CD4-positive, alpha-beta T cell (primary cell): ENCODE measurements at regions not wholly inside any gene's neighbourhood (a gene's known extent, or its start where the extent isn't known, plus 50 kb on each side); places are given as distances from the start of the nearest gene placed in this dataset.

Experiments used
- ATAC-seq: fragments of 200-7000 bp; cut with Tn5 transposase; one replicate; pipeline ENCODE4 v1.10.0; 2022; ENCODE audit warnings: mild to moderate bottlenecking; ENCODE audit not compliant: poor library complexity
- CTCF ChIA-PET: fragments of 350-600 bp; sonication (Branson Sonifier 250); formaldehyde crosslinking; loops from one replicate; lab custom pipeline; 2021; ENCODE audit warnings: antibody characterized with exemption, inconsistent platforms; lab: Charles Lee
- POLR2A ChIA-PET: fragments of 350-600 bp; sonication (Branson Sonifier 250); formaldehyde crosslinking; loops from one replicate; lab custom pipeline; 2021; ENCODE audit warnings: antibody characterized with exemption, inconsistent platforms; lab: Charles Lee
- DNase-seq, 14 experiments: peaks; one replicate each; pipeline ENCODE4 v3.0.0-alpha.2; 2013 to 2020; ENCODE audit warnings: mixed read lengths in 2 of 14
- H3K27ac ChIP-seq, 2 donors: one replicate each; pipeline versions ENCODE4 v1.5.1 to v1.7.0; 2013; ENCODE audit warnings: low read length in 2 of 2, low read depth in 1 of 2, mild to moderate bottlenecking in 1 of 2
- H3K27me3 ChIP-seq, 2 experiments: 1 replicate in 1 of 2; 2 replicates in 1 of 2; pipeline versions ENCODE4 v1.6.1 to v1.7.0; 2013; ENCODE audit warnings: low read length in 2 of 2, control low read depth in 1 of 2, mild to moderate bottlenecking in 1 of 2, moderate library complexity in 1 of 2; ENCODE audit not compliant: insufficient read depth in 2 of 2, control insufficient read depth in 1 of 2
- H3K36me3 ChIP-seq: one replicate; pipeline ENCODE4 v1.6.1; 2013; ENCODE audit warnings: low read length, control low read depth; ENCODE audit not compliant: insufficient read depth
- H3K4me1 ChIP-seq: one replicate; pipeline ENCODE4 v1.6.1; 2013; ENCODE audit warnings: low read length, control low read depth; ENCODE audit not compliant: insufficient read depth
- H3K4me3 ChIP-seq: one replicate; pipeline ENCODE4 v1.5.1; 2013; ENCODE audit warnings: mild to moderate bottlenecking, low read length, moderate library complexity
- H3K9me3 ChIP-seq, 2 experiments: 1 replicate in 1 of 2; 2 replicates in 1 of 2; pipeline versions ENCODE4 v1.6.1 to v1.7.0; 2013; ENCODE audit warnings: low read length in 2 of 2, mild to moderate bottlenecking in 2 of 2, control low read depth in 1 of 2, moderate library complexity in 1 of 2; ENCODE audit not compliant: control insufficient read depth in 1 of 2, insufficient read depth in 1 of 2
- H3K27ac Mint-ChIP-seq: one replicate; pipeline ENCODE4 v1.8.0; 2020; ENCODE audit warnings: mixed read lengths
- H3K27me3 Mint-ChIP-seq: one replicate; pipeline ENCODE4 v1.8.0; 2021; ENCODE audit warnings: mixed read lengths
- H3K36me3 Mint-ChIP-seq: one replicate; pipeline ENCODE4 v1.8.0; 2021; ENCODE audit warnings: low read depth, mixed read lengths
- H3K4me1 Mint-ChIP-seq: one replicate; pipeline ENCODE4 v1.8.0; 2021; ENCODE audit warnings: low read depth, mixed read lengths
- H3K4me3 Mint-ChIP-seq: one replicate; pipeline ENCODE4 v1.8.0; 2020; ENCODE audit warnings: mild to moderate bottlenecking, mixed read lengths
- H3K9me3 Mint-ChIP-seq: one replicate; pipeline ENCODE4 v1.8.0; 2020; ENCODE audit warnings: mixed read lengths
- intact Hi-C, 2 experiments: fragments of 100-400 bp; cut with DNase I in 1 of 2; cut with micrococcal nuclease in 1 of 2; formaldehyde crosslinking; loops; one replicate each; pipeline versions ENCODE4 v1.15.1 to v1.9.0; 2023 to 2025; cut with DNase I, micrococcal nuclease
- TF ChIP-seq, protein P1 (sequence below): fragments of 200-600 bp; IDR thresholded peaks from one replicate; pipeline ENCODE4 v1.8.0; 2022; ENCODE audit warnings: antibody characterized with exemption, mild to moderate bottlenecking

DNA sequence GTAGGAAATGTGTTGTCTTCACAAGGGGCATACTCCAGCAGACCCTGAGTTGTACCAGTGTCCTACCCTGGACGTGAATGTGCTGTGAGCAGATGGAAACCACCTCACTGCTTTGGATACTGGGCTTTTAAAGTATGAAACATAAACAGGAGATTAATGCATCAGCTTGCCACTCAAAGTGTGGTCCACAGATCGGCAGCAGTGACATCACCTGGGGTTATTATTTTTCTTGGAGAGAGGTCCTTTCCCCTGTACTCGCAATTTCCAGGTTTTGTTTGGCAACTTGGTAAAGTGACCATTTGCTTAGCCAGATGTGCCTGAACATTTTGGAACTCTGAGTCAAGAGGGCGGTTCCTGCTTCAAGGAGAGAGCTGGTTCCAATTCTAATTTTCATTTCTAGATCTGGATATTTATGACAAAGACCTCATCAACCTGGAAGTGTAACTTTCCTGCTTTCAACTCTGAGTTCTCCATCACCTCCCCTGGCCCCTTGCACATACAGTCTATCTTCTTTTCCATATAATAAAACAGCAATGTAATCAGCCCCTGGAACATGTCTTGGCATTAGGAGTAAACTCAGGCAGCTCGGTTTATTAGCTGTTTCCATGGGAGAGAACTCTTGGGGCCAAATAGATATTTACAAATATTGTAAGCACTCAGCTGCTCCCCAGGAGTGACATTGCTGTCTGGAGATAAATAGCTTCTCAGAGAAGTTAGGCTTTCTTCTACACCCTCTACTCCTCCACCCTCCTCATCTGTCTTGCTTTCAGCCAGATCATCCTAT lies 237.0 kb upstream of the TBX3 start:
- ChIA-PET POLR2A (no interaction called here), CTCF (no interaction called here)
- H3K27ac ChIP-seq: no peak overlapping the region
- Mint-ChIP-seq H3K27me3 (no peaks in the 10 kb centered on the region), H3K36me3 (no peaks in the 10 kb centered on the region), H3K4me3 (no peak overlapping the region), H3K27ac (no peak overlapping the region), H3K4me1 (no peaks in the 10 kb centered on the region), H3K9me3 (peaks cover 9% of the 10 kb centered on the region)
- TF ChIP-seq, protein P1, sequence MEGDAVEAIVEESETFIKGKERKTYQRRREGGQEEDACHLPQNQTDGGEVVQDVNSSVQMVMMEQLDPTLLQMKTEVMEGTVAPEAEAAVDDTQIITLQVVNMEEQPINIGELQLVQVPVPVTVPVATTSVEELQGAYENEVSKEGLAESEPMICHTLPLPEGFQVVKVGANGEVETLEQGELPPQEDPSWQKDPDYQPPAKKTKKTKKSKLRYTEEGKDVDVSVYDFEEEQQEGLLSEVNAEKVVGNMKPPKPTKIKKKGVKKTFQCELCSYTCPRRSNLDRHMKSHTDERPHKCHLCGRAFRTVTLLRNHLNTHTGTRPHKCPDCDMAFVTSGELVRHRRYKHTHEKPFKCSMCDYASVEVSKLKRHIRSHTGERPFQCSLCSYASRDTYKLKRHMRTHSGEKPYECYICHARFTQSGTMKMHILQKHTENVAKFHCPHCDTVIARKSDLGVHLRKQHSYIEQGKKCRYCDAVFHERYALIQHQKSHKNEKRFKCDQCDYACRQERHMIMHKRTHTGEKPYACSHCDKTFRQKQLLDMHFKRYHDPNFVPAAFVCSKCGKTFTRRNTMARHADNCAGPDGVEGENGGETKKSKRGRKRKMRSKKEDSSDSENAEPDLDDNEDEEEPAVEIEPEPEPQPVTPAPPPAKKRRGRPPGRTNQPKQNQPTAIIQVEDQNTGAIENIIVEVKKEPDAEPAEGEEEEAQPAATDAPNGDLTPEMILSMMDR: no peak
- H3K4me3 ChIP-seq: no peak overlapping the region
- no peak for ATAC-seq
- H3K36me3 ChIP-seq: no peaks in the 10 kb centered on the region
- no peak for DNase-seq
- H3K9me3 ChIP-seq: peaks cover 0 to 9% of the 10 kb centered on the region in 2 experiments
- no peaks in the 10 kb centered on the region for H3K4me1 ChIP-seq
- no peaks in the 10 kb centered on the region for H3K27me3 ChIP-seq
- intact Hi-C loops: no loop called here

DNA sequence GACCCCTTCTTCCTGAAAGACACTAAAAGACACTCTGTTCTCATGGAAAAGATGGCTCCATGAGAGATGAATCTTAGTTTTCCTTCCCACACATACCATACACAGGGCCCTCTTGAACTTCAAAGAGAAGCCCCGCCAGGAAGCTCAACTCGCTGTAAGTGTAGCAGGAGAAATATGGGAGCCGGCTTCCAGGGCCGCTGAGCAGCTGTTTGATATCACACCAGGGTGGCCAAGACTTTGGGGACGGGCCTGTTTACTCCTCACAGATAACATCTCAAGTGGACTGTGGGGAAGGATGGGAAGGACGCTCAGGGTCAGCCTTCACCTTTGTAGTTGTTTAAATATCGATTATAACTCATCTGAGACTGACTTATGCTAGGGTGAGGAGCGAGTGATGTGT lies 235.5 kb upstream of the TBX3 start:
- H3K4me1 ChIP-seq: no peaks in the 10 kb centered on the region
- DNase-seq (no peak), ATAC-seq (no peak)
- Mint-ChIP-seq H3K36me3 (no peaks in the 10 kb centered on the region), H3K27me3 (no peaks in the 10 kb centered on the region), H3K9me3 (peaks cover 9% of the 10 kb centered on the region), H3K4me3 (no peak overlapping the region), H3K4me1 (no peaks in the 10 kb centered on the region), H3K27ac (no peak overlapping the region)
- ChIA-PET CTCF (no interaction called here), POLR2A (no interaction called here)
- no peak overlapping the region for H3K4me3 ChIP-seq
- intact Hi-C loops: no loop called here
- TF ChIP-seq, protein P1: no peak
- no peaks in the 10 kb centered on the region for H3K27me3 ChIP-seq
- peaks cover 0 to 9% of the 10 kb centered on the region in 2 experiments for H3K9me3 ChIP-seq
- no peak overlapping the region for H3K27ac ChIP-seq
- H3K36me3 ChIP-seq: no peaks in the 10 kb centered on the region

DNA sequence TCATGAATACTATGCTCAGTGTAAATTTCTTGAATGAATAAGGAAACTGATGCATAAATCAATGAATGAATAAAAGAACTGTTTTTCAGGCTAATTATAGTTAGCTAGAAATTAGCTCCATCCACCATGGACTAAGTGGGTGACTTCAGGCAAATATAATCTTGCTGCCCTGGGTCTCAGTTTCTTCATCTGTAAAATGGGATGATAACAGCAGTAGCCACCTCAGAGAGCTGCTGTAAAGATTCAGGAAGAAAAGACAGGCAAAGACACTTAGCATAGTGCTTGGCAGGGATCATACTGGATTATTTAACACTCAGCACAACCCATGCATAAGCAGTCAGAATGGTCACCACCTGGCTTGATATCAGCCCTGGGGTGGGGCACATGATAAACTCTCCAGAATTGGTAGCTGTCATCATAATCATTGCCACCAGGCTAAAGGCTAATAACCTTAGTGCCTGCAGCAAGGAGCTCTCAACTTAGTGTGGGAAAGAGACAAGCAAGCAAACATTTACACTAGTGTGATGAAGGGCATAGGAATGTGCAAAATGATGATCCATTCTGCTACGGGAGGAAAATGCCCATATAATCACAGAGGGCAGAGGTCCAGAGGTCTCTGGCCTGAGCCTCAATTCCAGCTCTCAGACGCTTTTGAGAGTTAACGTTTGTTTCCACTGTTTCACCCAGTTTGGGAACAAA lies 234.7 kb upstream of the TBX3 start:
- no peaks in the 10 kb centered on the region for H3K4me1 Mint-ChIP-seq

More for the DNA sequence above, 234.7 kb upstream of the TBX3 start:
- Mint-ChIP-seq H3K27ac (no peak overlapping the region), H3K36me3 (no peaks in the 10 kb centered on the region), H3K4me3 (no peak overlapping the region), H3K27me3 (no peaks in the 10 kb centered on the region), H3K9me3 (peaks cover 9% of the 10 kb centered on the region)
- ATAC-seq: no peak
- DNase-seq: no peak
- H3K9me3 ChIP-seq: peaks cover 0 to 4% of the 10 kb centered on the region in 2 experiments
- no peak overlapping the region for H3K27ac ChIP-seq
- POLR2A ChIA-PET: no interaction called here
- CTCF ChIA-PET: no interaction called here
- TF ChIP-seq, protein P1: no peak
- intact Hi-C loops: no loop called here
- no peak overlapping the region for H3K4me3 ChIP-seq
- no peaks in the 10 kb centered on the region for H3K4me1 ChIP-seq
- H3K36me3 ChIP-seq: no peaks in the 10 kb centered on the region
- no peaks in the 10 kb centered on the region for H3K27me3 ChIP-seq
